HCT116 (cell line): ENCODE measurements at regions not wholly inside any gene's neighbourhood (a gene's known extent, or its start where the extent isn't known, plus 50 kb on each side); places are given as distances from the start of the nearest gene placed in this dataset.

ENCODE experiments used
- ATAC-seq: fragments of 200-7000 bp; cut with Tn5 transposase; 2 replicates; pipeline ENCODE4 v1.9.1; 2020; ENCODE audit warnings: mild to moderate bottlenecking, moderate library complexity
- BruUV-seq: library from RNA; stranded (reverse); fragments of 400-500 nt; replicated peaks from 2 replicates; lab custom pipeline; 2021; lab: Mats Ljungman, UMichigan
- CTCF ChIA-PET: fragments of 300-600 bp; sonication (Branson Sonifier 250); formaldehyde crosslinking; loops from one replicate; lab custom pipeline; 2021; ENCODE audit warnings: antibody characterized with exemption; lab: Charles Lee
- POLR2A ChIA-PET: fragments of 300-600, 350-600 bp; sonication (Branson Sonifier 250); formaldehyde crosslinking; loops from one replicate; lab custom pipeline; 2021; ENCODE audit warnings: antibody characterized with exemption; lab: Charles Lee
- RAD21 ChIA-PET, 2 experiments: fragments of 300-600 bp; sonication (Branson Sonifier 250); formaldehyde crosslinking; loops; one replicate each; lab custom pipeline; 2023; ENCODE audit warnings: low total read pairs in 2 of 2; ENCODE audit not compliant: uncharacterized antibody in 2 of 2, unreplicated experiment in 2 of 2, low non-redundant PET in 1 of 2; lab: Charles Lee
- DNase-seq: peaks from one replicate; pipeline ENCODE4 v3.0.0-alpha.2; 2010; ENCODE audit warnings: low read depth, low spot score
- H2AFZ ChIP-seq: fragments of 200-600 bp; shearing (Covaris generic), sonication (generic); 2 replicates; pipeline ENCODE4 v1.6.1; 2017; ENCODE audit warnings: low read depth, mixed run types, mixed read lengths, antibody characterized with exemption, low read length; ENCODE audit not compliant: poor library complexity, severe bottlenecking
- H3K27ac ChIP-seq: 2 replicates; pipeline ENCODE4 v1.5.1; 2012; ENCODE audit warnings: low read depth, low read length
- H3K27me3 ChIP-seq: fragments of 200-600 bp; sonication (generic); 2 replicates; pipeline ENCODE4 v1.6.1; 2016; ENCODE audit warnings: mixed run types, low read length, mixed read lengths; ENCODE audit not compliant: insufficient read depth
- H3K36me3 ChIP-seq, 2 experiments: fragments of 200-500 bp in 1 of 2; fragments of 200-600 bp in 1 of 2; sonication (Bioruptor generic) in 1 of 2; sonication (generic) in 1 of 2; 2 replicates each; pipeline versions ENCODE4 v1.5.1 to v1.6.1; 2014 to 2016; ENCODE audit warnings: low read length in 2 of 2, inconsistent platforms in 1 of 2, mixed read lengths in 1 of 2, mixed run types in 1 of 2; ENCODE audit not compliant: insufficient read depth in 2 of 2, control insufficient read depth in 1 of 2
- H3K4me1 ChIP-seq, 2 experiments: fragments of 200-600 bp in 1 of 2; sonication (generic) in 1 of 2; 2 replicates each; pipeline versions ENCODE4 v1.5.1 to v1.6.1; 2012 to 2017; ENCODE audit warnings: low read length in 2 of 2, inconsistent platforms in 1 of 2, mild to moderate bottlenecking in 1 of 2, mixed read lengths in 1 of 2, mixed run types in 1 of 2, moderate library complexity in 1 of 2; ENCODE audit not compliant: insufficient read depth in 2 of 2, control insufficient read depth in 1 of 2
- H3K4me2 ChIP-seq: fragments of 200-600 bp; sonication (generic); 2 replicates; pipeline ENCODE4 v1.6.1; 2017; ENCODE audit warnings: mixed run types, low read length, mixed read lengths
- H3K4me3 ChIP-seq, 2 experiments: fragments of 200-600 bp in 1 of 2; sonication (generic) in 1 of 2; replicated peaks in 1 of 2; 2 replicates each; pipeline ENCODE4 v1.5.1; 2011 to 2016; ENCODE audit warnings: low read length in 2 of 2, control low read depth in 1 of 2, low read depth in 1 of 2, mild to moderate bottlenecking in 1 of 2, mixed read lengths in 1 of 2, mixed run types in 1 of 2
- H3K79me2 ChIP-seq: fragments of 200-600 bp; sonication (generic); 2 replicates; pipeline ENCODE4 v1.6.1; 2017; ENCODE audit warnings: mild to moderate bottlenecking, mixed run types, low read length, moderate library complexity, mixed read lengths; ENCODE audit not compliant: insufficient read depth
- H3K9ac ChIP-seq: fragments of 200-600 bp; sonication (generic); 2 replicates; pipeline ENCODE4 v1.6.1; 2016; ENCODE audit warnings: low read length, mixed read lengths
- H3K9me2 ChIP-seq: fragments of 200-600 bp; sonication (generic), shearing (Covaris generic); 2 replicates; pipeline ENCODE4 v1.6.1; 2017; ENCODE audit warnings: mixed run types, mild to moderate bottlenecking, moderate library complexity; ENCODE audit not compliant: insufficient read depth
- H3K9me3 ChIP-seq, 2 experiments: fragments of 200-500 bp in 1 of 2; fragments of 200-600 bp in 1 of 2; sonication (Bioruptor generic) in 1 of 2; sonication (generic) in 1 of 2; 2 replicates each; pipeline ENCODE4 v1.6.1; 2014 to 2017; ENCODE audit warnings: low read length in 2 of 2, mixed read lengths in 2 of 2, inconsistent platforms in 1 of 2, low read depth in 1 of 2, mild to moderate bottlenecking in 1 of 2, mixed run types in 1 of 2, moderate library complexity in 1 of 2; ENCODE audit not compliant: control insufficient read depth in 1 of 2, insufficient read depth in 1 of 2
- H4K20me1 ChIP-seq: fragments of 200-600 bp; sonication (generic), shearing (Covaris generic); 2 replicates; pipeline ENCODE4 v1.6.1; 2017; ENCODE audit warnings: mixed run types, mild to moderate bottlenecking, moderate library complexity; ENCODE audit not compliant: insufficient read depth
- CEBPB ChIP-seq: IDR thresholded peaks from 2 replicates; pipeline ENCODE4 v1.6.1; 2012; ENCODE audit warnings: low read depth
- EGR1 ChIP-seq: IDR thresholded peaks from 2 replicates; pipeline ENCODE4 v1.6.1; 2012; ENCODE audit warnings: low read depth
- ELF1 ChIP-seq: IDR thresholded peaks from 2 replicates; pipeline ENCODE4 v1.6.1; 2012; ENCODE audit warnings: low read depth, borderline replicate concordance
- EZH2phosphoT487 ChIP-seq: fragments of 200-600 bp; IDR thresholded peaks from 2 replicates; pipeline ENCODE4 v1.6.1; 2018; ENCODE audit warnings: antibody characterized with exemption, borderline replicate concordance
- JUND ChIP-seq: IDR thresholded peaks from 2 replicates; pipeline ENCODE4 v1.6.1; 2012
- MAX ChIP-seq: IDR thresholded peaks from 2 replicates; pipeline ENCODE4 v1.6.1; 2012
- REST ChIP-seq: IDR thresholded peaks from 2 replicates; pipeline ENCODE4 v1.6.1; 2012; ENCODE audit warnings: low read depth
- SIN3A ChIP-seq: IDR thresholded peaks from 2 replicates; pipeline ENCODE4 v1.6.1; 2012; ENCODE audit warnings: low read depth
- SP1 ChIP-seq: IDR thresholded peaks from 2 replicates; pipeline ENCODE4 v1.6.1; 2012; ENCODE audit warnings: low read depth
- TCF7L2 ChIP-seq: IDR thresholded peaks from 2 replicates; pipeline ENCODE4 v1.7.0; 2011; ENCODE audit warnings: borderline replicate concordance, inconsistent platforms; ENCODE audit not compliant: insufficient read depth, insufficient read length; ENCODE audit errors: extremely low read depth
- ZFX ChIP-seq: fragments of 450-650 bp; IDR thresholded peaks from 2 replicates; pipeline ENCODE4 v1.6.1; 2017
- ZNF274 ChIP-seq: fragments of 200-500 bp; sonication (Bioruptor generic); IDR thresholded peaks from 2 replicates; pipeline ENCODE4 v1.6.1; 2014; ENCODE audit warnings: mild to moderate bottlenecking, low read depth, low read length, inconsistent platforms
- intact Hi-C: fragments of 100-400 bp; cut with micrococcal nuclease; formaldehyde crosslinking; loops from 2 replicates; pipeline ENCODE4 v1.10.0; 2022

GRCh38 chr5:15117688-15118087 lies 246.1 kb upstream of the ANKH start:
- ATAC-seq (no peak), DNase-seq (no peak)
- H2AFZ ChIP-seq, result no peak overlapping the region
- ChIA-PET POLR2A (no interaction called here), RAD21 (no interaction called here), CTCF (no interaction called here)
- no peaks in the 10 kb centered on the region for H3K4me1 ChIP-seq
- H3K36me3 ChIP-seq, result no peaks in the 10 kb centered on the region
- H3K27ac ChIP-seq, result no peak overlapping the region
- no peak overlapping the region for H3K9ac ChIP-seq
- H3K27me3 ChIP-seq, result no peaks in the 10 kb centered on the region
- intact Hi-C loops, result no loop called here
- H3K79me2 ChIP-seq, result no peaks in the 10 kb centered on the region
- no peak overlapping the region for H3K4me3 ChIP-seq
- TF ChIP-seq EZH2phosphoT487 (no peak), SIN3A (no peak), EGR1 (no peak), SP1 (no peak), ZNF274 (no peak), JUND (no peak), ELF1 (no peak), TCF7L2 (no peak), CEBPB (no peak), REST (no peak), ZFX (no peak), MAX (no peak)
- BruUV-seq, result no TSS peak
- H3K9me3 ChIP-seq, result no peaks in the 10 kb centered on the region
- H3K4me2 ChIP-seq, result no peak overlapping the region
- H3K9me2 ChIP-seq, result no peaks in the 10 kb centered on the region
- H4K20me1 ChIP-seq, result no peaks in the 10 kb centered on the region; the same call in 1 of the 2 replicates
